DMS153 treated with DMSO at 0.1 percent for 48 hours (cell line): ENCODE measurements at regions not wholly inside any gene's neighbourhood (a gene's known extent, or its start where the extent isn't known, plus 50 kb on each side); places are given as distances from the start of the nearest gene placed in this dataset.

Experiments used
- DNase-seq: peaks from one replicate; lab custom pipeline; 2025; ENCODE audit not compliant: unreplicated experiment; lab: John Stamatoyannopoulos, UW

GRCh38 chr12:126534495-126534894 is 1469.3 kb downstream of the AACS start:
- DNase-seq: no peak

GRCh38 chr12:126534942-126535341 is 1469.7 kb downstream of the AACS start:
- DNase-seq: no peak

GRCh38 chr12:126535971-126536370 is 1470.7 kb downstream of the AACS start:
- no peak for DNase-seq

- no peak for DNase-seq
These were observed 1472.8 kb downstream of the AACS start for GRCh38 chr12:126537961-126538530.

GRCh38 chr12:126538888-126539287 is 1473.7 kb downstream of the AACS start:
- no peak for DNase-seq

GRCh38 chr12:126545411-126545810 is 1480.2 kb downstream of the AACS start:
- no peak for DNase-seq

- DNase-seq: no peak
These were observed 1482.7 kb downstream of the AACS start for GRCh38 chr12:126547905-126548304.

GRCh38 chr12:126551869-126552268 is 1486.6 kb downstream of the AACS start:
- DNase-seq: no peak

GRCh38 chr12:126554625-126555024 is 1489.4 kb downstream of the AACS start:
- no peak for DNase-seq

GRCh38 chr12:126557659-126558058 is 1492.4 kb downstream of the AACS start:
- DNase-seq: no peak

- no peak for DNase-seq
These were observed 1493.0 kb downstream of the AACS start for GRCh38 chr12:126558219-126558618.

GRCh38 chr12:126558810-126559209 is 1493.6 kb downstream of the AACS start:
- DNase-seq: no peak

- DNase-seq: no peak
These were observed 1501.8 kb downstream of the AACS start for GRCh38 chr12:126567016-126567415.

- no peak for DNase-seq
These were observed 1504.5 kb downstream of the AACS start for GRCh38 chr12:126569706-126570105.

- DNase-seq: no peak
These were observed 1505.3 kb downstream of the AACS start for GRCh38 chr12:126570566-126570965.

GRCh38 chr12:126572170-126572569 is 1506.9 kb downstream of the AACS start:
- no peak for DNase-seq

- DNase-seq: no peak
These were observed 1516.4 kb downstream of the AACS start for GRCh38 chr12:126581655-126582054.

- DNase-seq: no peak
These were observed 1517.0 kb downstream of the AACS start for GRCh38 chr12:126582231-126582630.

- no peak for DNase-seq
These were observed 1523.5 kb downstream of the AACS start for GRCh38 chr12:126588586-126589249.

GRCh38 chr12:126591533-126591932 is 1526.3 kb downstream of the AACS start:
- DNase-seq: no peak

- no peak for DNase-seq
These were observed 1536.2 kb downstream of the AACS start for GRCh38 chr12:126601184-126602170.

GRCh38 chr12:126602612-126603011 is 1537.4 kb downstream of the AACS start:
- DNase-seq: no peak
